ENCODE measurements at regions not wholly inside any gene's neighbourhood (a gene's known extent, or its start where the extent isn't known, plus 50 kb on each side); places are given as distances from the start of the nearest gene placed in this dataset.

DNA sequence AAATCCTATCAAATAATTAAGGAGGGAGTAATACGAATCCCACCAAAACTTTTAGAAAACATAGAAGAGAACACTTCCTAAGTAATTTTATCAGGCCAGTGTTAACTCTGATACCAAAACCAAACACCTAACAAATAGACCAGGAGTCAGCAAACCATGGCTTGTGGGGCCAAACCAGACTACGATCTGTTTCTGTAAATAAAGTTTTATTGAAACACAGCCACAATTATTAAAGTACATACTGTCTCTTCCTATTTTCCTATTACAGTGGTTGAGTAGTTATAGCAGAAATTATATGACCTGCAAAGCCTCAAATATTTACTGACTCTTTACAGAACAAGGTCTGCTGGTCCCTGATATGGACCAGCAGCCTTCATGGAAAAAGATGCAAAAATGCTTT lies 73.1 kb upstream of the ELN start (continued):
- TF ChIP-seq, protein P1, sequence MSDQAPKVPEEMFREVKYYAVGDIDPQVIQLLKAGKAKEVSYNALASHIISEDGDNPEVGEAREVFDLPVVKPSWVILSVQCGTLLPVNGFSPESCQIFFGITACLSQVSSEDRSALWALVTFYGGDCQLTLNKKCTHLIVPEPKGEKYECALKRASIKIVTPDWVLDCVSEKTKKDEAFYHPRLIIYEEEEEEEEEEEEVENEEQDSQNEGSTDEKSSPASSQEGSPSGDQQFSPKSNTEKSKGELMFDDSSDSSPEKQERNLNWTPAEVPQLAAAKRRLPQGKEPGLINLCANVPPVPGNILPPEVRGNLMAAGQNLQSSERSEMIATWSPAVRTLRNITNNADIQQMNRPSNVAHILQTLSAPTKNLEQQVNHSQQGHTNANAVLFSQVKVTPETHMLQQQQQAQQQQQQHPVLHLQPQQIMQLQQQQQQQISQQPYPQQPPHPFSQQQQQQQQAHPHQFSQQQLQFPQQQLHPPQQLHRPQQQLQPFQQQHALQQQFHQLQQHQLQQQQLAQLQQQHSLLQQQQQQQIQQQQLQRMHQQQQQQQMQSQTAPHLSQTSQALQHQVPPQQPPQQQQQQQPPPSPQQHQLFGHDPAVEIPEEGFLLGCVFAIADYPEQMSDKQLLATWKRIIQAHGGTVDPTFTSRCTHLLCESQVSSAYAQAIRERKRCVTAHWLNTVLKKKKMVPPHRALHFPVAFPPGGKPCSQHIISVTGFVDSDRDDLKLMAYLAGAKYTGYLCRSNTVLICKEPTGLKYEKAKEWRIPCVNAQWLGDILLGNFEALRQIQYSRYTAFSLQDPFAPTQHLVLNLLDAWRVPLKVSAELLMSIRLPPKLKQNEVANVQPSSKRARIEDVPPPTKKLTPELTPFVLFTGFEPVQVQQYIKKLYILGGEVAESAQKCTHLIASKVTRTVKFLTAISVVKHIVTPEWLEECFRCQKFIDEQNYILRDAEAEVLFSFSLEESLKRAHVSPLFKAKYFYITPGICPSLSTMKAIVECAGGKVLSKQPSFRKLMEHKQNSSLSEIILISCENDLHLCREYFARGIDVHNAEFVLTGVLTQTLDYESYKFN (CRISPR knock-in tag; conservative IDR thresholded peaks at IDR 0.05) = no peak

DNA sequence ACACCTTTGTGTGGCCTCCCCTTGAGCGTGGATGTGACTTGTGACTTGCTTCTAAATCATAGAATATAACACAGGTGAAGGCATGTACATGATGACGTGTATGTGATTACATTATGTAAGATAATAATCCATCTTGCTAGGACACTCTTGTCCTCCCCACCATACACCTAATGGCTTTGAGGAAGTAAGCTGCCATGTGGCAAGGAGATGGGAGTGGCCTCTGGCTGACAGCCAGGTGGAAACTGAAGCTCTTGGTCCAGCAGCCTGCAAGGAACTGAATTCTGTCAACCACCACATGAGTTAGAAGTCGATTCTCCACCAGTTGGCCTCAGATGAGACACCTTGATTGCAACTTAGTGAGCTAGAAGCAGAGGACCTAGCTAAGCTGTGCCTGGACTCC lies 67.4 kb upstream of the ELN start:
- in situ Hi-C loops (cut with HindIII; ENCODE audit: extremely low pct_ligation_motif_present, low pct_unique_long_range_greater_than_20kb) (no loop called here), intact Hi-C loops (cut with micrococcal nuclease; ENCODE audit: unreplicated experiment) (no loop called here)
- BruUV-seq (replicated peaks) = no TSS peak
- FAIRE-seq = no peak
- Histone ChIP-seq H2AFZ (ENCODE audit: low read length) (no peak overlapping the region), H3K9ac (ENCODE audit: insufficient read depth, low read depth, low read length) (no peak overlapping the region), H3K4me2 (ENCODE audit: low read depth, low read length) (no peak overlapping the region), H3K9me3 (ENCODE audit: low read length) (peaks cover 15% of the 10 kb centered on the region), H3K79me2 (ENCODE audit: insufficient read depth, low read length) (no peaks in the 10 kb centered on the region), H3K4me3 (replicated peaks in 1 of 3; ENCODE audit: insufficient read depth in 1 of 3, low read depth in 2 of 3, low read length in 3 of 3) (no peak overlapping the region), H3K27me3 (ENCODE audit: control insufficient read depth in 1 of 2, insufficient read depth in 2 of 2, low read length in 2 of 2) (no peaks in the 10 kb centered on the region), H3K4me1 (ENCODE audit: insufficient read depth, low read length) (no peaks in the 10 kb centered on the region), H3K36me3 (replicated peaks in 1 of 2; ENCODE audit: control insufficient read depth in 1 of 2, insufficient read depth in 2 of 2, low read length in 2 of 2) (no peaks in the 10 kb centered on the region), H3K27ac (ENCODE audit: extremely low read length, insufficient read depth, low read length) (no peak overlapping the region), H4K20me1 (ENCODE audit: insufficient read depth, low read length) (no peaks in the 10 kb centered on the region)
- no peak for ATAC-seq
- WGBS (ENCODE audit: low lambda C conversion rate) = 3% methylated on average over 3 of the region's 3 CpGs
- ChIA-PET POLR2A (no interaction called here), CTCF (ENCODE audit: low intra/inter-chr PET ratio, low total read pairs) (no interaction called here)
- no peak for DNase-seq (ENCODE audit: low spot score)
- no peak for TF ChIP-seq MXD4 (CRISPR knock-in tag; IDR thresholded peaks at IDR 0.05)
- TF ChIP-seq SOX5 (CRISPR knock-in tag; IDR thresholded peaks at IDR 0.05; ENCODE audit: borderline replicate concordance) = no peak
- TF ChIP-seq ZMYM2 (CRISPR knock-in tag; IDR thresholded peaks at IDR 0.05) = no peak
- TF ChIP-seq EHMT2 (IDR thresholded peaks at IDR 0.05; ENCODE audit: borderline replicate concordance, low read depth, low read length) = no peak
- TF ChIP-seq, protein P2, sequence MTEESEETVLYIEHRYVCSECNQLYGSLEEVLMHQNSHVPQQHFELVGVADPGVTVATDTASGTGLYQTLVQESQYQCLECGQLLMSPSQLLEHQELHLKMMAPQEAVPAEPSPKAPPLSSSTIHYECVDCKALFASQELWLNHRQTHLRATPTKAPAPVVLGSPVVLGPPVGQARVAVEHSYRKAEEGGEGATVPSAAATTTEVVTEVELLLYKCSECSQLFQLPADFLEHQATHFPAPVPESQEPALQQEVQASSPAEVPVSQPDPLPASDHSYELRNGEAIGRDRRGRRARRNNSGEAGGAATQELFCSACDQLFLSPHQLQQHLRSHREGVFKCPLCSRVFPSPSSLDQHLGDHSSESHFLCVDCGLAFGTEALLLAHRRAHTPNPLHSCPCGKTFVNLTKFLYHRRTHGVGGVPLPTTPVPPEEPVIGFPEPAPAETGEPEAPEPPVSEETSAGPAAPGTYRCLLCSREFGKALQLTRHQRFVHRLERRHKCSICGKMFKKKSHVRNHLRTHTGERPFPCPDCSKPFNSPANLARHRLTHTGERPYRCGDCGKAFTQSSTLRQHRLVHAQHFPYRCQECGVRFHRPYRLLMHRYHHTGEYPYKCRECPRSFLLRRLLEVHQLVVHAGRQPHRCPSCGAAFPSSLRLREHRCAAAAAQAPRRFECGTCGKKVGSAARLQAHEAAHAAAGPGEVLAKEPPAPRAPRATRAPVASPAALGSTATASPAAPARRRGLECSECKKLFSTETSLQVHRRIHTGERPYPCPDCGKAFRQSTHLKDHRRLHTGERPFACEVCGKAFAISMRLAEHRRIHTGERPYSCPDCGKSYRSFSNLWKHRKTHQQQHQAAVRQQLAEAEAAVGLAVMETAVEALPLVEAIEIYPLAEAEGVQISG (CRISPR knock-in tag; IDR thresholded peaks at IDR 0.05) = no peak
- TF ChIP-seq KLF16 (CRISPR knock-in tag; IDR thresholded peaks at IDR 0.05) = no peak
- TF ChIP-seq, protein P3, sequence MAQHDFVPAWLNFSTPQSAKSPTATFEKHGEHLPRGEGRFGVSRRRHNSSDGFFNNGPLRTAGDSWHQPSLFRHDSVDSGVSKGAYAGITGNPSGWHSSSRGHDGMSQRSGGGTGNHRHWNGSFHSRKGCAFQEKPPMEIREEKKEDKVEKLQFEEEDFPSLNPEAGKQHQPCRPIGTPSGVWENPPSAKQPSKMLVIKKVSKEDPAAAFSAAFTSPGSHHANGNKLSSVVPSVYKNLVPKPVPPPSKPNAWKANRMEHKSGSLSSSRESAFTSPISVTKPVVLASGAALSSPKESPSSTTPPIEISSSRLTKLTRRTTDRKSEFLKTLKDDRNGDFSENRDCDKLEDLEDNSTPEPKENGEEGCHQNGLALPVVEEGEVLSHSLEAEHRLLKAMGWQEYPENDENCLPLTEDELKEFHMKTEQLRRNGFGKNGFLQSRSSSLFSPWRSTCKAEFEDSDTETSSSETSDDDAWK (CRISPR knock-in tag; IDR thresholded peaks at IDR 0.05) = no peak
- no peak for TF ChIP-seq PITX1 (CRISPR knock-in tag; IDR thresholded peaks at IDR 0.05)
- TF ChIP-seq ZNF672 (CRISPR knock-in tag; IDR thresholded peaks at IDR 0.05) = no peak
- TF ChIP-seq, protein P4, sequence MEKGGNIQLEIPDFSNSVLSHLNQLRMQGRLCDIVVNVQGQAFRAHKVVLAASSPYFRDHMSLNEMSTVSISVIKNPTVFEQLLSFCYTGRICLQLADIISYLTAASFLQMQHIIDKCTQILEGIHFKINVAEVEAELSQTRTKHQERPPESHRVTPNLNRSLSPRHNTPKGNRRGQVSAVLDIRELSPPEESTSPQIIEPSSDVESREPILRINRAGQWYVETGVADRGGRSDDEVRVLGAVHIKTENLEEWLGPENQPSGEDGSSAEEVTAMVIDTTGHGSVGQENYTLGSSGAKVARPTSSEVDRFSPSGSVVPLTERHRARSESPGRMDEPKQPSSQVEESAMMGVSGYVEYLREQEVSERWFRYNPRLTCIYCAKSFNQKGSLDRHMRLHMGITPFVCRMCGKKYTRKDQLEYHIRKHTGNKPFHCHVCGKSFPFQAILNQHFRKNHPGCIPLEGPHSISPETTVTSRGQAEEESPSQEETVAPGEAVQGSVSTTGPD (CRISPR knock-in tag; IDR thresholded peaks at IDR 0.05) = no peak

Measured in HepG2 (cell line).